WTC11 (cell line): ENCODE measurements at regions not wholly inside any gene's neighbourhood (a gene's known extent, or its start where the extent isn't known, plus 50 kb on each side); places are given as distances from the start of the nearest gene placed in this dataset.

ENCODE experiments used
- ATAC-seq: fragments of 200-7000 bp; cut with Tn5 transposase; 2 replicates; pipeline ENCODE4 v1.10.0; 2021; ENCODE audit warnings: mild to moderate bottlenecking, moderate library complexity
- CTCF ChIA-PET: fragments of 300-600 bp; sonication (Branson Sonifier 250); formaldehyde crosslinking; loops from one replicate; lab custom pipeline; 2021; ENCODE audit warnings: antibody characterized with exemption; lab: Charles Lee
- POLR2A ChIA-PET: fragments of 350-600 bp; sonication (Branson Sonifier 250); formaldehyde crosslinking; loops from one replicate; lab custom pipeline; 2021; ENCODE audit warnings: antibody characterized with exemption; lab: Charles Lee
- DNase-seq: peaks from one replicate; pipeline ENCODE4 v3.0.0; 2021; ENCODE audit warnings: low spot score
- H3K27ac Mint-ChIP-seq: 2 replicates; pipeline ENCODE4 v1.8.0; 2021; ENCODE audit warnings: mixed read lengths
- H3K27me3 Mint-ChIP-seq: 2 replicates; pipeline ENCODE4 v1.8.0; 2021; ENCODE audit warnings: low read depth, mild to moderate bottlenecking, moderate library complexity, mixed read lengths
- H3K36me3 Mint-ChIP-seq: 2 replicates; pipeline ENCODE4 v1.8.0; 2021; ENCODE audit warnings: mixed read lengths
- H3K4me1 Mint-ChIP-seq: 2 replicates; pipeline ENCODE4 v1.8.0; 2022; ENCODE audit warnings: mixed read lengths
- H3K4me3 Mint-ChIP-seq: 2 replicates; pipeline ENCODE4 v1.8.0; 2021; ENCODE audit warnings: mild to moderate bottlenecking, moderate library complexity, mixed read lengths
- H3K9me3 Mint-ChIP-seq: 2 replicates; pipeline ENCODE4 v1.8.0; 2021; ENCODE audit warnings: mixed read lengths
- AFF4 ChIP-seq: sonication (generic); formaldehyde crosslinking; IDR thresholded peaks from 2 replicates; pipeline ENCODE4 v1.8.1; 2023; ENCODE audit warnings: mild to moderate bottlenecking, missing genetic modification reagents, borderline replicate concordance
- CBFB ChIP-seq: sonication (generic); formaldehyde crosslinking; IDR thresholded peaks from 2 replicates; pipeline ENCODE4 v1.8.1; 2022; ENCODE audit warnings: mild to moderate bottlenecking, low read depth, missing genetic modification reagents
- CDX4 ChIP-seq: fragments of 250-450 bp; sonication (Bioruptor Pico); IDR thresholded peaks from 2 replicates; pipeline ENCODE4 v1.9.0; 2021; ENCODE audit warnings: moderate library complexity, mild to moderate bottlenecking, inconsistent platforms, borderline replicate concordance
- CREM ChIP-seq: sonication (generic); formaldehyde crosslinking; IDR thresholded peaks from 2 replicates; pipeline ENCODE4 v1.8.1; 2022; ENCODE audit warnings: mild to moderate bottlenecking, missing genetic modification reagents, moderate library complexity
- EMX1 ChIP-seq: fragments of 250-450 bp; sonication (Bioruptor Pico); IDR thresholded peaks from 2 replicates; pipeline ENCODE4 v1.8.0; 2021; ENCODE audit warnings: mild to moderate bottlenecking
- ESRRA ChIP-seq: sonication (generic); formaldehyde crosslinking; IDR thresholded peaks from 2 replicates; pipeline ENCODE4 v1.8.1; 2022; ENCODE audit warnings: mild to moderate bottlenecking, missing genetic modification reagents, borderline replicate concordance
- ETV6 ChIP-seq: sonication (generic); formaldehyde crosslinking; IDR thresholded peaks from 2 replicates; pipeline ENCODE4 v1.8.1; 2022; ENCODE audit warnings: mild to moderate bottlenecking, missing genetic modification reagents
- FOXP1 ChIP-seq: sonication (generic); formaldehyde crosslinking; IDR thresholded peaks from 2 replicates; pipeline ENCODE4 v1.8.0; 2022; ENCODE audit warnings: missing genetic modification reagents, mild to moderate bottlenecking, moderate library complexity, borderline replicate concordance
- MAX ChIP-seq: sonication (generic); formaldehyde crosslinking; IDR thresholded peaks from 2 replicates; pipeline ENCODE4 v1.8.0; 2022; ENCODE audit warnings: mild to moderate bottlenecking, missing genetic modification reagents
- MYBL2 ChIP-seq: sonication (generic); formaldehyde crosslinking; IDR thresholded peaks from 2 replicates; pipeline ENCODE4 v1.8.1; 2023; ENCODE audit warnings: mild to moderate bottlenecking, moderate library complexity, missing genetic modification reagents
- NFATC4 ChIP-seq: fragments of 250-450 bp; sonication (Bioruptor Pico); IDR thresholded peaks from 2 replicates; pipeline ENCODE4 v1.9.0; 2021; ENCODE audit warnings: mild to moderate bottlenecking
- NR2C2 ChIP-seq: sonication (generic); formaldehyde crosslinking; IDR thresholded peaks from 2 replicates; pipeline ENCODE4 v1.8.0; 2022; ENCODE audit warnings: mild to moderate bottlenecking, missing genetic modification reagents
- PRRX2 ChIP-seq: fragments of 250-450 bp; sonication (Bioruptor Pico); IDR thresholded peaks from 2 replicates; pipeline ENCODE4 v1.8.0; 2021; ENCODE audit warnings: mild to moderate bottlenecking
- SOX15 ChIP-seq: fragments of 250-450 bp; sonication (Bioruptor Pico); IDR thresholded peaks from 2 replicates; pipeline ENCODE4 v1.9.0; 2021; ENCODE audit warnings: mild to moderate bottlenecking
- ZBTB43 ChIP-seq: sonication (generic); formaldehyde crosslinking; IDR thresholded peaks from 2 replicates; pipeline ENCODE4 v1.8.1; 2023; ENCODE audit warnings: mild to moderate bottlenecking, missing genetic modification reagents
- ZNF121 ChIP-seq: sonication (generic); formaldehyde crosslinking; IDR thresholded peaks from 2 replicates; pipeline ENCODE4 v1.8.0; 2023; ENCODE audit warnings: missing genetic modification reagents
- ZNF138 ChIP-seq: sonication (generic); formaldehyde crosslinking; conservative IDR thresholded peaks from 2 replicates; pipeline ENCODE4 v1.8.1; 2022; ENCODE audit warnings: mild to moderate bottlenecking, moderate library complexity, missing genetic modification reagents
- ZNF281 ChIP-seq: sonication (generic); formaldehyde crosslinking; IDR thresholded peaks from 2 replicates; pipeline ENCODE4 v1.8.0; 2023; ENCODE audit warnings: mild to moderate bottlenecking, missing genetic modification reagents
- ZNF416 ChIP-seq: fragments of 250-450 bp; sonication (Bioruptor Pico); IDR thresholded peaks from 2 replicates; pipeline ENCODE4 v1.9.0; 2021; ENCODE audit warnings: mild to moderate bottlenecking, inconsistent platforms
- TF ChIP-seq, protein P1 (sequence below): sonication (generic); formaldehyde crosslinking; IDR thresholded peaks from 2 replicates; pipeline ENCODE4 v1.8.1; 2022; ENCODE audit warnings: mild to moderate bottlenecking, moderate library complexity, missing genetic modification reagents
- TF ChIP-seq, protein P2 (sequence below): fragments of 250-450 bp; sonication (Bioruptor Pico); IDR thresholded peaks from 2 replicates; pipeline ENCODE4 v2.1.2; 2022; ENCODE audit warnings: mild to moderate bottlenecking, moderate library complexity
- TF ChIP-seq, protein P3 (sequence below): sonication (generic); formaldehyde crosslinking; IDR thresholded peaks from 2 replicates; pipeline ENCODE4 v1.8.1; 2023; ENCODE audit warnings: mild to moderate bottlenecking, moderate library complexity, missing genetic modification reagents

GRCh38 chr12:18799561-18799960 lies 61.6 kb downstream of the CAPZA3 start:
- ATAC-seq (no peak), DNase-seq (no peak)
- H3K27ac Mint-ChIP-seq: no peak overlapping the region
- no peak overlapping the region for H3K4me3 Mint-ChIP-seq
- TF ChIP-seq ESRRA (no peak), EMX1 (CRISPR knock-in tag) (no peak), AFF4 (CRISPR knock-in tag) (no peak), ZNF416 (CRISPR knock-in tag) (no peak), SOX15 (no peak), ZNF281 (CRISPR knock-in tag) (no peak), CREM (no peak), MYBL2 (CRISPR knock-in tag) (no peak), ZBTB43 (CRISPR knock-in tag) (no peak), NFATC4 (CRISPR knock-in tag) (no peak), ETV6 (no peak), PRRX2 (no peak), ZNF138 (CRISPR knock-in tag) (no peak)
- TF ChIP-seq, protein P1, sequence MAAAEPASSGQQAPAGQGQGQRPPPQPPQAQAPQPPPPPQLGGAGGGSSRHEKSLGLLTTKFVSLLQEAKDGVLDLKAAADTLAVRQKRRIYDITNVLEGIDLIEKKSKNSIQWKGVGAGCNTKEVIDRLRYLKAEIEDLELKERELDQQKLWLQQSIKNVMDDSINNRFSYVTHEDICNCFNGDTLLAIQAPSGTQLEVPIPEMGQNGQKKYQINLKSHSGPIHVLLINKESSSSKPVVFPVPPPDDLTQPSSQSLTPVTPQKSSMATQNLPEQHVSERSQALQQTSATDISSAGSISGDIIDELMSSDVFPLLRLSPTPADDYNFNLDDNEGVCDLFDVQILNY (CRISPR knock-in tag): no peak
- TF ChIP-seq, protein P2, sequence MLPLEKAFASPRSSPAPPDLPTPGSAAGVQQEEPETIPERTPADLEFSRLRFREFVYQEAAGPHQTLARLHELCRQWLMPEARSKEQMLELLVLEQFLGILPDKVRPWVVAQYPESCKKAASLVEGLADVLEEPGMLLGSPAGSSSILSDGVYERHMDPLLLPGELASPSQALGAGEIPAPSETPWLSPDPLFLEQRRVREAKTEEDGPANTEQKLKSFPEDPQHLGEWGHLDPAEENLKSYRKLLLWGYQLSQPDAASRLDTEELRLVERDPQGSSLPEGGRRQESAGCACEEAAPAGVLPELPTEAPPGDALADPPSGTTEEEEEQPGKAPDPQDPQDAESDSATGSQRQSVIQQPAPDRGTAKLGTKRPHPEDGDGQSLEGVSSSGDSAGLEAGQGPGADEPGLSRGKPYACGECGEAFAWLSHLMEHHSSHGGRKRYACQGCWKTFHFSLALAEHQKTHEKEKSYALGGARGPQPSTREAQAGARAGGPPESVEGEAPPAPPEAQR (CRISPR knock-in tag): no peak
- ChIA-PET CTCF (no interaction called here), POLR2A (no interaction called here)
- no peaks in the 10 kb centered on the region for H3K27me3 Mint-ChIP-seq
- H3K4me1 Mint-ChIP-seq: peaks cover 10% of the 10 kb centered on the region
- no peaks in the 10 kb centered on the region for H3K36me3 Mint-ChIP-seq
- H3K9me3 Mint-ChIP-seq: 0 out of 2 replicates have a peak, but pooled peaks cover 3% of the 10 kb centered on the region

DNA sequence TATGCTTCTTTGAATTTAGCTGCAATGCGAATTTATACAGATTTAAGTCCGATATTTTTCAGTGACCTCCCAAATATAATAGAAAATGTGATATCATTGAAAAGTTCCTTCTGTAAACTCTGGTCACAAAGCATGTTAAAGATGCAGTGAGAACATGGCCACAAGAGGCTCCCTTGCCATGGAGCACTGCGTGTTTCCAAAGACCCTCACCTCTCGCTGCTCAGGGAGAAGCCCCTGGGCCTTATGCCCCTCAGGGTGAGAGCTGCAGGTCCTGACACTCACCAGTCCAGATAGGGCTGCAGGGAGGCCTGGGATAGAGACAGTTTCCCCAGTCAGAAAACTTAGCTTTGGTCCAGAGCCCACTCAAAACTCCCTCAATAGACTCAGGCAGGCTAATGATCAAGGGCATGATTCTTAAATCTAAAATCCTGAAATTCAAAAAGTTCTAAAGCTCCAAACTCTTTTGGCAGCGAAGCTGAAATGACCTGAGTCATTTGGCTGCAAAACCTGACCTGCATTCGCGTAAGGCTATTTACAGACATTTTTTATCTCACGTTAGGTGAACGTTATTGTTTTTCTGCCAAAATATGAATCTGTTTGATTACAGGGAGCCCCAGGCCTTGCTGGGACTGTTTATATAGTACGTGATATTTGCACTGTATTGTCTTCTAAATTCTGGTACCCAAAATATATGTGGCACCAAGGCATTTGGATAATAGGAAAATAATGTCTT lies 67.8 kb downstream of the CAPZA3 start:
- DNase-seq (peak; percentile 46), ATAC-seq (peak; percentile 96)
- H3K4me3 Mint-ChIP-seq: no peak overlapping the region
- no peaks in the 10 kb centered on the region for H3K36me3 Mint-ChIP-seq
- ChIA-PET POLR2A (no interaction called here), CTCF (interaction anchor here (1.0 to 1.9 kb wide), 2 partner anchors 10 to 381 kb away, joined by 4 to 6 read pairs; no protein-coding TSS in a partner anchor)
- peaks cover 3% of the 10 kb centered on the region; the same call in 1 of the 2 replicates for H3K9me3 Mint-ChIP-seq
- H3K27ac Mint-ChIP-seq: no peak overlapping the region
- H3K4me1 Mint-ChIP-seq: peaks cover 8% of the 10 kb centered on the region
- no peaks in the 10 kb centered on the region for H3K27me3 Mint-ChIP-seq
- TF ChIP-seq ZNF138 (CRISPR knock-in tag): no peak
- no peak for TF ChIP-seq CDX4 (CRISPR knock-in tag)
- no peak for TF ChIP-seq NR2C2 (CRISPR knock-in tag)
- TF ChIP-seq, protein P3, sequence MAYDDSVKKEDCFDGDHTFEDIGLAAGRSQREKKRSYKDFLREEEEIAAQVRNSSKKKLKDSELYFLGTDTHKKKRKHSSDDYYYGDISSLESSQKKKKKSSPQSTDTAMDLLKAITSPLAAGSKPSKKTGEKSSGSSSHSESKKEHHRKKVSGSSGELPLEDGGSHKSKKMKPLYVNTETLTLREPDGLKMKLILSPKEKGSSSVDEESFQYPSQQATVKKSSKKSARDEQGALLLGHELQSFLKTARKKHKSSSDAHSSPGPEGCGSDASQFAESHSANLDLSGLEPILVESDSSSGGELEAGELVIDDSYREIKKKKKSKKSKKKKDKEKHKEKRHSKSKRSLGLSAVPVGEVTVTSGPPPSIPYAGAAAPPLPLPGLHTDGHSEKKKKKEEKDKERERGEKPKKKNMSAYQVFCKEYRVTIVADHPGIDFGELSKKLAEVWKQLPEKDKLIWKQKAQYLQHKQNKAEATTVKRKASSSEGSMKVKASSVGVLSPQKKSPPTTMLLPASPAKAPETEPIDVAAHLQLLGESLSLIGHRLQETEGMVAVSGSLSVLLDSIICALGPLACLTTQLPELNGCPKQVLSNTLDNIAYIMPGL: no peak
- TF ChIP-seq MAX (CRISPR knock-in tag): no peak
- no peak for TF ChIP-seq CBFB (CRISPR knock-in tag)
- TF ChIP-seq ZNF121 (CRISPR knock-in tag): no peak
- no peak for TF ChIP-seq FOXP1 (CRISPR knock-in tag)
